ENCODE measurements at regions not wholly inside any gene's neighbourhood (a gene's known extent, or its start where the extent isn't known, plus 50 kb on each side); places are given as distances from the start of the nearest gene placed in this dataset.

- peak in 1 of 5 donors; percentile 10 for DNase-seq
Observed at GRCh38 chr9:4382722-4383317, 83.0 kb upstream of the GLIS3 start.

- no peak for DNase-seq
Observed at GRCh38 chr9:4381744-4382143, 81.9 kb upstream of the GLIS3 start.

GRCh38 chr9:4380406-4380805 is 80.5 kb upstream of the GLIS3 start:
- DNase-seq, result no peak

- no peak for DNase-seq
Observed at GRCh38 chr9:4375424-4376200, 75.7 kb upstream of the GLIS3 start.

GRCh38 chr9:4371108-4371507 is 71.2 kb upstream of the GLIS3 start:
- no peak for DNase-seq

- DNase-seq, result no peak
Observed at GRCh38 chr9:4370501-4370900, 70.6 kb upstream of the GLIS3 start.

- DNase-seq, result peak in 2 of 5 donors; percentile 6 to 24
Observed at GRCh38 chr9:4366591-4367330, 66.9 kb upstream of the GLIS3 start.

GRCh38 chr9:4365055-4365454 is 65.2 kb upstream of the GLIS3 start:
- DNase-seq, result no peak

GRCh38 chr9:4362281-4362680 is 62.4 kb upstream of the GLIS3 start:
- DNase-seq, result no peak

- DNase-seq, result no peak
Observed at GRCh38 chr9:4359016-4359415, 59.1 kb upstream of the GLIS3 start.

GRCh38 chr9:4357929-4358328 is 58.1 kb upstream of the GLIS3 start:
- DNase-seq, result no peak

- no peak for DNase-seq
Observed at GRCh38 chr9:4356306-4356705, 56.4 kb upstream of the GLIS3 start.

- DNase-seq, result no peak
Observed at GRCh38 chr9:4353236-4353635, 53.4 kb upstream of the GLIS3 start.

- DNase-seq, result no peak
Observed at GRCh38 chr9:4349816-4350418, 50.0 kb upstream of the GLIS3 start.

Data from T-helper 1 cell (primary cell).